GM18502 (cell line): ENCODE measurements at regions not wholly inside any gene's neighbourhood (a gene's known extent, or its start where the extent isn't known, plus 50 kb on each side); places are given as distances from the start of the nearest gene placed in this dataset.

Experiments
- ATAC-seq: cut with Tn5 transposase; IDR thresholded peaks from one replicate; pipeline ENCODE4 v1.9.1; 2021; ENCODE audit warnings: mild to moderate bottlenecking; ENCODE audit not compliant: unreplicated experiment, poor library complexity

- ATAC-seq = no peak
Observed at GRCh38 chr4:111798840-111799239, 346.4 kb upstream of the FAM241A start.

- ATAC-seq = no peak
Observed at GRCh38 chr4:111800551-111800950, 344.7 kb upstream of the FAM241A start.

- no peak for ATAC-seq
Observed at GRCh38 chr4:111802191-111802590, 343.1 kb upstream of the FAM241A start.

- no peak for ATAC-seq
Observed at GRCh38 chr4:111806331-111806730, 338.9 kb upstream of the FAM241A start.

- ATAC-seq = no peak
Observed at GRCh38 chr4:111807576-111807975, 337.7 kb upstream of the FAM241A start.

GRCh38 chr4:111808174-111808573, 337.1 kb upstream of the FAM241A start:
- ATAC-seq = no peak

GRCh38 chr4:111811661-111812060, 333.6 kb upstream of the FAM241A start:
- ATAC-seq = no peak

- no peak for ATAC-seq
Observed at GRCh38 chr4:111812114-111812513, 333.1 kb upstream of the FAM241A start.

GRCh38 chr4:111812760-111813159, 332.5 kb upstream of the FAM241A start:
- ATAC-seq = no peak

- no peak for ATAC-seq
Observed at GRCh38 chr4:111813555-111814140, 331.6 kb upstream of the FAM241A start.

- no peak for ATAC-seq
Observed at GRCh38 chr4:111814961-111815360, 330.3 kb upstream of the FAM241A start.

- ATAC-seq = no peak
Observed at GRCh38 chr4:111821342-111821741, 323.9 kb upstream of the FAM241A start.

- ATAC-seq = no peak
Observed at GRCh38 chr4:111836601-111837000, 308.7 kb upstream of the FAM241A start.

- ATAC-seq = no peak
Observed at GRCh38 chr4:111837761-111838160, 307.5 kb upstream of the FAM241A start.

GRCh38 chr4:111838406-111838930, 306.8 kb upstream of the FAM241A start:
- peak; percentile 92 for ATAC-seq

GRCh38 chr4:111839141-111839540, 306.1 kb upstream of the FAM241A start:
- ATAC-seq = no peak

- ATAC-seq = no peak
Observed at GRCh38 chr4:111842336-111842735, 302.9 kb upstream of the FAM241A start.

- ATAC-seq = no peak
Observed at GRCh38 chr4:111847296-111848008, 297.8 kb upstream of the FAM241A start.

- no peak for ATAC-seq
Observed at GRCh38 chr4:111849746-111850284, 295.4 kb upstream of the FAM241A start.

- ATAC-seq = peak; percentile 76
Observed at GRCh38 chr4:111854494-111855087, 290.7 kb upstream of the FAM241A start.

GRCh38 chr4:111855308-111855707, 289.9 kb upstream of the FAM241A start:
- ATAC-seq = no peak
